T-helper 17 cell (primary cell): ENCODE measurements at regions not wholly inside any gene's neighbourhood (a gene's known extent, or its start where the extent isn't known, plus 50 kb on each side); places are given as distances from the start of the nearest gene placed in this dataset.
"Not testable (repeated sequence)": the region's sequence is repeated elsewhere in the genome, so short reads cannot be mapped to it uniquely, and the experiment has no call there.

Experiments
- ATAC-seq: fragments of 150-1000 bp; cut with Tn5 transposase; 2 replicates; pipeline ENCODE4 v1.10.0; 2021; ENCODE audit warnings: mild to moderate bottlenecking, moderate library complexity
- DNase-seq, 3 donors: peaks; one replicate each; pipeline versions ENCODE4 v3.0.0 to v3.0.0-alpha.2; 2020 to 2021
- H3K9me3 ChIP-seq: one replicate; pipeline ENCODE4 v1.7.0; 2013; ENCODE audit warnings: low read length, mild to moderate bottlenecking; ENCODE audit not compliant: control insufficient read depth, poor library complexity, severe bottlenecking
- H3K27ac Mint-ChIP-seq: one replicate; pipeline ENCODE4 v1.8.0; 2022; ENCODE audit warnings: mild to moderate bottlenecking, moderate library complexity, mixed read lengths
- H3K27me3 Mint-ChIP-seq: one replicate; pipeline ENCODE4 v1.8.0; 2022; ENCODE audit warnings: mixed read lengths
- H3K36me3 Mint-ChIP-seq: one replicate; pipeline ENCODE4 v1.8.0; 2022; ENCODE audit warnings: low read depth, mixed read lengths
- H3K4me1 Mint-ChIP-seq: one replicate; pipeline ENCODE4 v1.8.0; 2022; ENCODE audit warnings: mild to moderate bottlenecking, mixed read lengths
- H3K4me3 Mint-ChIP-seq: one replicate; pipeline ENCODE4 v1.8.0; 2022; ENCODE audit warnings: mild to moderate bottlenecking, moderate library complexity, mixed read lengths

GRCh38 chr16:73106329-73107034, 58.6 kb upstream of the ZFHX3 start:
- Mint-ChIP-seq H3K27me3 (peaks cover 5% of the 10 kb centered on the region), H3K4me3 (no peak overlapping the region), H3K27ac (no peak overlapping the region), H3K4me1 (no peaks in the 10 kb centered on the region), H3K36me3 (no peaks in the 10 kb centered on the region)
- ATAC-seq (no peak), DNase-seq (no peak)
- H3K9me3 ChIP-seq = no peaks in the 10 kb centered on the region

- Mint-ChIP-seq H3K36me3 (no peaks in the 10 kb centered on the region), H3K4me3 (no peak overlapping the region), H3K27ac (no peak overlapping the region), H3K4me1 (no peaks in the 10 kb centered on the region), H3K27me3 (peaks cover 10% of the 10 kb centered on the region)
- no peak for DNase-seq
- no peaks in the 10 kb centered on the region for H3K9me3 ChIP-seq
- ATAC-seq = no peak
These were observed 53.6 kb upstream of the ZFHX3 start for GRCh38 chr16:73101568-73101967.

GRCh38 chr16:73099601-73100000, 51.7 kb upstream of the ZFHX3 start:
- H3K4me3 Mint-ChIP-seq, H3K27me3 Mint-ChIP-seq, H3K9me3 ChIP-seq, H3K4me1 Mint-ChIP-seq, H3K36me3 Mint-ChIP-seq, ATAC-seq, DNase-seq, H3K27ac Mint-ChIP-seq: not testable (repeated sequence)
